Liver (tissue), 1 donor: ENCODE measurements at regions not wholly inside any gene's neighbourhood (a gene's known extent, or its start where the extent isn't known, plus 50 kb on each side); places are given as distances from the start of the nearest gene placed in this dataset. TPM values are rescaled to one million over a fixed set of nuclear protein-coding genes. Genes with fewer than 3 reads are reported as not detected.

Experiments used
- small RNA-seq: library from RNA; depleted of rRNA; stranded (forward); fragments of <200 nt; gene quantifications from one replicate; pipeline ENCODE3, GENCODE V24; 2014

Small RNA genes in the stretch of these regions (small RNA-seq; reads per million reads assigned to genes)
- gene RNU6-1291P = not detected
